Activated T-helper 17 cell treated with anti-CD3 and anti-CD28 coated beads, Interleukin-2, amount 50 U/mL, for 72 hours (primary cell): ENCODE measurements at regions not wholly inside any gene's neighbourhood (a gene's known extent, or its start where the extent isn't known, plus 50 kb on each side); places are given as distances from the start of the nearest gene placed in this dataset.

Experiments
- ATAC-seq: fragments of 150-1000 bp; cut with Tn5 transposase; replicated peaks from 2 replicates; pipeline ENCODE4 v1.10.0; 2021; ENCODE audit warnings: mild to moderate bottlenecking, moderate library complexity
- H3K27ac Mint-ChIP-seq: one replicate; pipeline ENCODE4 v1.8.0; 2022; ENCODE audit warnings: mixed read lengths
- H3K27me3 Mint-ChIP-seq: one replicate; pipeline ENCODE4 v1.8.0; 2022; ENCODE audit warnings: mixed read lengths
- H3K36me3 Mint-ChIP-seq: one replicate; pipeline ENCODE4 v1.8.0; 2022; ENCODE audit warnings: low read depth, mild to moderate bottlenecking, mixed read lengths
- H3K4me1 Mint-ChIP-seq: one replicate; pipeline ENCODE4 v1.8.0; 2022; ENCODE audit warnings: mixed read lengths
- H3K4me3 Mint-ChIP-seq: one replicate; pipeline ENCODE4 v1.8.0; 2022; ENCODE audit warnings: mild to moderate bottlenecking, mixed read lengths
- H3K9me3 Mint-ChIP-seq: one replicate; pipeline ENCODE4 v1.8.0; 2022; ENCODE audit warnings: mixed read lengths

- H3K36me3 Mint-ChIP-seq: no peaks in the 10 kb centered on the region
- no peak for ATAC-seq
Measured at GRCh38 chr7:42409296-42409695, 172.3 kb upstream of the GLI3 start.

GRCh38 chr7:42407833-42408232 is 170.8 kb upstream of the GLI3 start:
- Mint-ChIP-seq H3K36me3 (no peaks in the 10 kb centered on the region), H3K4me3 (no peak overlapping the region), H3K27ac (no peak overlapping the region), H3K4me1 (no peaks in the 10 kb centered on the region), H3K27me3 (no peaks in the 10 kb centered on the region), H3K9me3 (no peaks in the 10 kb centered on the region)
- ATAC-seq: no peak

More at GRCh38 chr7:42409296-42409695, 172.3 kb upstream of the GLI3 start:
- no peaks in the 10 kb centered on the region for H3K27me3 Mint-ChIP-seq
- no peaks in the 10 kb centered on the region for H3K4me1 Mint-ChIP-seq
- H3K4me3 Mint-ChIP-seq: no peak overlapping the region
- no peaks in the 10 kb centered on the region for H3K9me3 Mint-ChIP-seq
- no peak overlapping the region for H3K27ac Mint-ChIP-seq

- no peaks in the 10 kb centered on the region for H3K4me1 Mint-ChIP-seq
Measured at GRCh38 chr7:42407021-42407710, 170.2 kb upstream of the GLI3 start.

GRCh38 chr7:42406358-42406757 is 169.3 kb upstream of the GLI3 start:
- Mint-ChIP-seq H3K36me3 (no peaks in the 10 kb centered on the region), H3K4me3 (no peak overlapping the region), H3K9me3 (no peaks in the 10 kb centered on the region), H3K27ac (no peak overlapping the region), H3K4me1 (no peaks in the 10 kb centered on the region), H3K27me3 (no peaks in the 10 kb centered on the region)
- no peak for ATAC-seq

More at GRCh38 chr7:42407021-42407710, 170.2 kb upstream of the GLI3 start:
- Mint-ChIP-seq H3K27ac (no peak overlapping the region), H3K27me3 (no peaks in the 10 kb centered on the region), H3K4me3 (no peak overlapping the region), H3K36me3 (no peaks in the 10 kb centered on the region), H3K9me3 (no peaks in the 10 kb centered on the region)
- ATAC-seq: no peak

DNA sequence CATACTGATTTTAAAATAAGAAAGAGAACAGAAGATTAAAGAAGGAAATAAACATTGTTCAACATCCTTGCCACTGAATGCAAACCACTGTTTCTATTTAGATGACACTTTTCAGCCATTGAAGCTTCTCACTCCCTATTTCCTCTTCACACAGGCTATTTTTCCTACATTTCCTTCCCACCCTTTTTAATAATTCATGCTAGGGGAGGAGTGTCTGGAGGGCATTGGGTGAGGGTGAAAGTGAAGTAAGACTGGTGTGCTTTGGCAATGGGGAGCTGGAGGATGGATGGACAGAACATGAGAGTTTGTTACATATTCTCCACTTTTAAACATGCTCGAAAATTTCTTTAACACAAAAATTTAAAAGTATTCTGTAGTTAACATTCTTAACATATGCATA is 168.8 kb upstream of the GLI3 start:
- ATAC-seq: no peak

DNA sequence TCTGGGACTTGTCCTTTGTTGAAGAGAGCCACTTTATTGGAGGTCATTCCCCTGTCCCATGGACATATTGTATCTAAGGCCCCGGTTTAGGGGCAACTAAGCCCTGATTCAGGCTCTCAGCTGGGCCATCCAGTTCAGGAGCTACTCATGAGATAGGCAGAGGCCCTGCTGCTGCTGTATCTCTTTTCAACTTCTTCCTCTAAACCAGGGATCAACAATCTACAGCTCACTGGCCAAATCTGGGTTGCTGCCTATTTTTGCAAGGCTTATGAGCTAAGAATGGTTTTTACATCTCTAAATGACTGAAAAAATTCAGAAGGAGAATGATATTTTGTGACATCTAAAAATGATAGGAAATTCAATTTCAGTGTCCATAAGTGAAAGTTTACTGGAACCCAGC is 166.8 kb upstream of the GLI3 start:
- no peaks in the 10 kb centered on the region for H3K4me1 Mint-ChIP-seq
- no peaks in the 10 kb centered on the region for H3K9me3 Mint-ChIP-seq
- no peak for ATAC-seq
- no peaks in the 10 kb centered on the region for H3K27me3 Mint-ChIP-seq
- H3K4me3 Mint-ChIP-seq: no peak overlapping the region
- H3K36me3 Mint-ChIP-seq: no peaks in the 10 kb centered on the region
- H3K27ac Mint-ChIP-seq: no peak overlapping the region

More for the DNA sequence above, 168.8 kb upstream of the GLI3 start:
- Mint-ChIP-seq H3K36me3 (no peaks in the 10 kb centered on the region), H3K27me3 (no peaks in the 10 kb centered on the region), H3K4me3 (no peak overlapping the region), H3K27ac (no peak overlapping the region), H3K4me1 (no peaks in the 10 kb centered on the region), H3K9me3 (no peaks in the 10 kb centered on the region)

- Mint-ChIP-seq H3K4me1 (no peaks in the 10 kb centered on the region), H3K27me3 (peaks cover 3% of the 10 kb centered on the region), H3K27ac (no peak overlapping the region), H3K9me3 (no peaks in the 10 kb centered on the region), H3K4me3 (no peak overlapping the region), H3K36me3 (no peaks in the 10 kb centered on the region)
- ATAC-seq: no peak
Measured at GRCh38 chr7:42400961-42401360, 164.0 kb upstream of the GLI3 start.

GRCh38 chr7:42400211-42400772 is 163.3 kb upstream of the GLI3 start:
- no peak overlapping the region for H3K27ac Mint-ChIP-seq
- ATAC-seq: no peak

DNA sequence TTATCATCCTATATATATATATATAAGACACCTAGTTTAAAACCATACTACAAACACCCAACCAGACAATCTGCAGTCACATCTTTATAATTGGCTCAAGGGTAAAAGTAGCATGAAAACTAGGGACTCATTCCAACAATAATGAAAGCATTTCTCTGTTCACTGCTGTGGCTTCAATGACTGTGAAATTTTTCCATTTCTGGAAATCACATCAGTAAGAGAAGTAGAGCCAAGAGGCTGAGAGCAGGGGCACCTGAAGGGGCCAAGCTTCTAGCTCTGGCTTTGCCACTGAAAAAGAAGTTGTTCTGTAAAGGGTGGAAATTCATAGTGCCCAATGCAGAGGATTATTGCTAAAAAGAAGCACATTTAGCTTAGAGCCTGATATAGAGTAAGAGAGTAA is 158.6 kb upstream of the GLI3 start:
- Mint-ChIP-seq H3K9me3 (no peaks in the 10 kb centered on the region), H3K27me3 (peaks cover 7% of the 10 kb centered on the region), H3K4me3 (no peak overlapping the region), H3K27ac (no peak overlapping the region), H3K36me3 (no peaks in the 10 kb centered on the region), H3K4me1 (no peaks in the 10 kb centered on the region)
- no peak for ATAC-seq

More at GRCh38 chr7:42400211-42400772, 163.3 kb upstream of the GLI3 start:
- Mint-ChIP-seq H3K4me1 (no peaks in the 10 kb centered on the region), H3K36me3 (no peaks in the 10 kb centered on the region), H3K4me3 (no peak overlapping the region), H3K9me3 (no peaks in the 10 kb centered on the region), H3K27me3 (peaks cover 3% of the 10 kb centered on the region)

- Mint-ChIP-seq H3K9me3 (no peaks in the 10 kb centered on the region), H3K27ac (no peak overlapping the region), H3K27me3 (peaks cover 7% of the 10 kb centered on the region), H3K4me1 (no peaks in the 10 kb centered on the region), H3K36me3 (no peaks in the 10 kb centered on the region), H3K4me3 (no peak overlapping the region)
- no peak for ATAC-seq
Measured at GRCh38 chr7:42392826-42393225, 155.8 kb upstream of the GLI3 start.

DNA sequence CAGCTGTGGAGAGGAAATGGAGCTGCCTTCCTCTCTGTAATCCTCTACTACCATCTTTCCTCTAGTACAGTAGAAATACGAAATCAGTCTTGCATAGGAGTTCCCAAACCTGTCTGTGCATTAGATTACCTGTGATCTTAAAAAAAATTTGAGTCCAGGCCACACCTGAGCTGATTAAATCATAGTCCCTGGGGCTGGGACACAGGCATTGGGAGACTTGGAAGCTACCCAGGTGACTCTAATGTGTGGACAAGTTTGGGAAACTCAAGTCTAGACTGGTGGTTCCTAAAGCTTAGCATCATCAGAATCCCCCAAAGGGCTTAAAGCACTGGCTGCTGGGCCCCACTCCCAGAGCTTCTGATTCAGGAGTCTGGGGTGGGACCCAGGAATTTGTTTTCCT is 152.7 kb upstream of the GLI3 start:
- peaks cover 3% of the 10 kb centered on the region for H3K9me3 Mint-ChIP-seq
- no peaks in the 10 kb centered on the region for H3K36me3 Mint-ChIP-seq
- H3K4me1 Mint-ChIP-seq: no peaks in the 10 kb centered on the region
- ATAC-seq: no peak
- H3K4me3 Mint-ChIP-seq: no peak overlapping the region
- no peak overlapping the region for H3K27ac Mint-ChIP-seq
- H3K27me3 Mint-ChIP-seq: peaks cover 4% of the 10 kb centered on the region

DNA sequence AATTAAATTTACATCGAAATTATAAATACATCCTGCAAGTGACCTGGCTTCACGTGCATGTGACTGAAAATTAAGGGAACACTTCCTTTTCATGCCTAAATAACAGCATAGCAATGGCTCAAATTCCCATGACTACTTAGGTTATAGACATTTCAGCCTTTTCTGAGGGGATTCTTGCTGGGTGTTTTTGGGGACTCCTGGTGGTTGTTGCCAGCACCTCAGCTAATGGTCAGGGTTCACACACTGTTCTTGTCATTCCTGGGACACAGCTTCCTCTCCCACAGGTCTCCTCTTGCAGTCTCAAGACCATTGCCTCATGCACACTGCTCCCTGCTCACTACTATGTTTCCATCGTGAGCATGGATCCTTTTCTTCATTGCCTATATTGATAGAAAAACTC is 148.9 kb upstream of the GLI3 start:
- Mint-ChIP-seq H3K27ac (no peak overlapping the region), H3K4me3 (no peak overlapping the region), H3K36me3 (no peaks in the 10 kb centered on the region), H3K9me3 (peaks cover 3% of the 10 kb centered on the region), H3K27me3 (peaks cover 3% of the 10 kb centered on the region), H3K4me1 (no peaks in the 10 kb centered on the region)
- ATAC-seq: no peak

DNA sequence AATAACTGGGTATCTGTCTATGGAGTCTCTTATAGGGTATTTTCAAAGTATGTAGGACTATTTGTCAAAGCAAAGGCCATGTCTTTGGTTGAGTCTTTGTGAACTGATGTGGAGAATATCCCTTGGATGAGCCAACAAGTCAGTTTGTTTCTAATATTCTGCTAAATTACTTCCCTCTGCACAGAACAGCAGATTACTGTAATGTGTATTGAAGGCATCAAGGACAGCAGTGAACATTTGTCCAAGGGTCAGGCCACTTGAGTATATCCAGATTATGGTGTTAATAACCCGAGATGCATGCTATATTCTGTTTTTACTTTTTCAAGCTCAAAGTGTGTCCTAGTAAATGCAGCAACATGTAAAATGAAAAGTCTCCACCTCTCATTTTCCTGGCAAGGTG is 144.2 kb upstream of the GLI3 start:
- no peaks in the 10 kb centered on the region for H3K27me3 Mint-ChIP-seq
- H3K9me3 Mint-ChIP-seq: peaks cover 3% of the 10 kb centered on the region
- H3K4me3 Mint-ChIP-seq: no peak overlapping the region
- no peak overlapping the region for H3K27ac Mint-ChIP-seq
- no peak for ATAC-seq
- H3K4me1 Mint-ChIP-seq: no peaks in the 10 kb centered on the region
- H3K36me3 Mint-ChIP-seq: no peaks in the 10 kb centered on the region

DNA sequence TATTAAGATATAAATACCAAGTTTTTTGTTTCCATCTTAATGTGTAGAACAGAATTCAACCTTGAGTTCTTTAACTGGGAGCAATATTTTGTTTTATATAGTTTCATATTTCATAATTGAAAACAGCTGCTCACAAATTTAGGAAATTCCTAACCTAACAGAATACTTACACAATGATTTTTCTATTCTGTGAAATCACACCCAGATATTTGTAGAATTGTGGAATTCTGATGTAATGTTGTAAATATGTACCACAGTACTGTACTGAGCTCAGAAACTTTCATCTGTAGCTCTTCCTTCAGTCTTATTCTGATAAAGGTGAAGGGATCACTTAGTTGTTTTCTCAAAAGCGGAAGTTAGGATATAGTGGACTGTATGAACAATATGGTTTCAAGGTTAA is 143.4 kb upstream of the GLI3 start:
- no peaks in the 10 kb centered on the region for H3K27me3 Mint-ChIP-seq

DNA sequence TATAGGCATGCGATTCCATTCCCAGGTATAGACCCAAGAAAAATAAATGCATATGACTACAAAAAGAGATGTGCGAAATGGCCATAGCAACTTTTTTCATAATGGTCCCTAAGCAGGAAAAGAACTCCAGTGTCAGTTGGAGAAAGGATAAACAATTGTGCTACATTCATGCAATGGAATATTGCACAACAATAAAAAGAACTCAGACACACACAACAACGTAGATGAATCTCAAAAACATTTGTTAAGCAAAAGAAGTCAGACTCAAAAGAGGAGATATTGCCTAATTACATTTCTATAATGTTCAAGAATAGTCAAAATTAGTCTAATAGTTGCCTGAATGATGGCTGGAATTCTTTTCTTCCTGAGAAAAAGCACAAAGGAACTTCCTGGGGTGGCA is 141.1 kb upstream of the GLI3 start:
- no peaks in the 10 kb centered on the region for H3K36me3 Mint-ChIP-seq
- no peak overlapping the region for H3K4me3 Mint-ChIP-seq
- H3K9me3 Mint-ChIP-seq: no peaks in the 10 kb centered on the region
- ATAC-seq: no peak
- no peaks in the 10 kb centered on the region for H3K27me3 Mint-ChIP-seq
- no peak overlapping the region for H3K27ac Mint-ChIP-seq
- H3K4me1 Mint-ChIP-seq: no peaks in the 10 kb centered on the region

More for the DNA sequence above, 143.4 kb upstream of the GLI3 start:
- Mint-ChIP-seq H3K4me3 (no peak overlapping the region), H3K9me3 (peaks cover 3% of the 10 kb centered on the region), H3K36me3 (no peaks in the 10 kb centered on the region), H3K27ac (no peak overlapping the region), H3K4me1 (no peaks in the 10 kb centered on the region)
- no peak for ATAC-seq
